Activated CD4-positive, alpha-beta T cell treated with anti-CD3 and anti-CD28 coated beads for 48 hours (primary cell): ENCODE measurements at regions not wholly inside any gene's neighbourhood (a gene's known extent, or its start where the extent isn't known, plus 50 kb on each side); places are given as distances from the start of the nearest gene placed in this dataset.

Source experiments
- DNase-seq: peaks from one replicate; pipeline ENCODE4 v3.0.0-alpha.2; 2020

- DNase-seq = no peak
Observed at GRCh38 chr1:221109930-221110329, 230.7 kb downstream of the HLX start.

GRCh38 chr1:221117133-221117532, 237.9 kb downstream of the HLX start:
- no peak for DNase-seq

- DNase-seq = no peak
Observed at GRCh38 chr1:221117548-221117951, 238.3 kb downstream of the HLX start.

GRCh38 chr1:221118176-221118937, 239.1 kb downstream of the HLX start:
- DNase-seq = no peak

- no peak for DNase-seq
Observed at GRCh38 chr1:221118938-221119320, 239.7 kb downstream of the HLX start.

- no peak for DNase-seq
Observed at GRCh38 chr1:221122501-221122900, 243.3 kb downstream of the HLX start.

GRCh38 chr1:221125976-221126375, 246.7 kb downstream of the HLX start:
- DNase-seq = no peak

- no peak for DNase-seq
Observed at GRCh38 chr1:221137666-221138065, 258.4 kb downstream of the HLX start.

GRCh38 chr1:221138516-221138915, 259.3 kb downstream of the HLX start:
- no peak for DNase-seq

GRCh38 chr1:221139991-221140390, 260.7 kb downstream of the HLX start:
- no peak for DNase-seq

GRCh38 chr1:221141096-221141495, 261.9 kb downstream of the HLX start:
- no peak for DNase-seq

- no peak for DNase-seq
Observed at GRCh38 chr1:221141606-221142285, 262.5 kb downstream of the HLX start.

GRCh38 chr1:221148660-221149059, 269.4 kb downstream of the HLX start:
- DNase-seq = no peak

- no peak for DNase-seq
Observed at GRCh38 chr1:221149111-221149510, 269.9 kb downstream of the HLX start.

- no peak for DNase-seq
Observed at GRCh38 chr1:221149555-221150075, 270.4 kb downstream of the HLX start.

- no peak for DNase-seq
Observed at GRCh38 chr1:221150996-221151395, 271.8 kb downstream of the HLX start.

GRCh38 chr1:221154932-221155331, 275.7 kb downstream of the HLX start:
- no peak for DNase-seq

GRCh38 chr1:221157026-221157761, 278.0 kb downstream of the HLX start:
- no peak for DNase-seq

GRCh38 chr1:221159608-221160007, 280.4 kb downstream of the HLX start:
- no peak for DNase-seq

GRCh38 chr1:221161571-221162041, 282.4 kb downstream of the HLX start:
- no peak for DNase-seq

- no peak for DNase-seq
Observed at GRCh38 chr1:221162352-221162751, 283.1 kb downstream of the HLX start.

- no peak for DNase-seq
Observed at GRCh38 chr1:221162939-221163338, 283.7 kb downstream of the HLX start.

- no peak for DNase-seq
Observed at GRCh38 chr1:221164029-221164428, 284.8 kb downstream of the HLX start.
